Neutrophil (primary cell): ENCODE measurements at regions not wholly inside any gene's neighbourhood (a gene's known extent, or its start where the extent isn't known, plus 50 kb on each side); places are given as distances from the start of the nearest gene placed in this dataset.
"Not testable (repeated sequence)": the region's sequence is repeated elsewhere in the genome, so short reads cannot be mapped to it uniquely, and the experiment has no call there.

Experiments
- H3K27ac ChIP-seq: fragments of 200-600 bp; sonication (generic); 2 replicates; pipeline ENCODE4 v1.5.1; 2016; ENCODE audit warnings: mild to moderate bottlenecking, moderate library complexity
- H3K27me3 ChIP-seq: fragments of 200-600 bp; sonication (generic); 2 replicates; pipeline ENCODE4 v1.6.0; 2016; ENCODE audit warnings: mild to moderate bottlenecking
- H3K36me3 ChIP-seq: fragments of 200-600 bp; sonication (generic); 2 replicates; pipeline ENCODE4 v1.5.1; 2017
- H3K4me1 ChIP-seq, 2 experiments: fragments of 200-600 bp in 1 of 2; sonication (generic) in 1 of 2; 1 replicate in 1 of 2; 2 replicates in 1 of 2; pipeline versions ENCODE4 v1.5.1 to v1.6.1; 2013 to 2016; ENCODE audit warnings: low read depth in 1 of 2, low read length in 1 of 2, mild to moderate bottlenecking in 1 of 2, moderate library complexity in 1 of 2; ENCODE audit not compliant: control insufficient read depth in 1 of 2, insufficient read depth in 1 of 2
- H3K4me3 ChIP-seq, 2 experiments: fragments of 200-600 bp in 1 of 2; sonication (generic) in 1 of 2; 1 replicate in 1 of 2; 2 replicates in 1 of 2; pipeline ENCODE4 v1.5.1; 2013 to 2016; ENCODE audit warnings: low read depth in 1 of 2, low read length in 1 of 2, mild to moderate bottlenecking in 1 of 2, moderate library complexity in 1 of 2
- H3K9me3 ChIP-seq: fragments of 200-600 bp; sonication (generic); 2 replicates; pipeline ENCODE4 v1.5.1; 2016
- CTCF ChIP-seq: fragments of 200-600 bp; sonication (generic); IDR thresholded peaks from 2 replicates; pipeline ENCODE4 v1.5.1; 2016; ENCODE audit warnings: antibody characterized with exemption

GRCh38 chr5:101637599-101637998, 658.5 kb downstream of the SLCO4C1 start:
- H3K4me1 ChIP-seq: no peaks in the 10 kb centered on the region
- no peaks in the 10 kb centered on the region for H3K36me3 ChIP-seq
- no peak for TF ChIP-seq CTCF
- H3K4me3 ChIP-seq: no peak overlapping the region
- no peak overlapping the region for H3K27ac ChIP-seq
- H3K27me3 ChIP-seq: no peaks in the 10 kb centered on the region
- no peaks in the 10 kb centered on the region for H3K9me3 ChIP-seq

GRCh38 chr5:101627770-101628169, 668.3 kb downstream of the SLCO4C1 start:
- not testable (repeated sequence) for H3K4me3 ChIP-seq, H3K36me3 ChIP-seq, H3K4me1 ChIP-seq, H3K27me3 ChIP-seq, H3K9me3 ChIP-seq, H3K27ac ChIP-seq

DNA sequence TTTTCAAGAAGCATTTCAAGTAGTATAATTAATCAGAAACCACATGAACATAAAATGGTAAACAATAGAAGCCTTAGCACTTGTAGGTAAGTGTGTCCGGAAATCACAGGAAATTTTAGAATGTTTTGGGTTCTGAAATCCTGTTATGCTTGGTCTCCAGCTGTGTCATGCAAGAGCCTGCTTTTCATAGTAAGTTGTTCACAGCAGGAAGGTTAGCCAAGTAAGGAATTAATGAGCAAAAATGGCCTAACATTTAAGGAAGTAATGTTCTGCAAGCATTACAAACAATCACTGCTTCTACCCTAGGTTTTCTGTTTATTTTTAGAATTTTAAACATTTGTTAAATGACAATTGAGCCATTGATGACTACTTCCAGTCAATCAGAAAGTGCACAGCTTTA, 669.5 kb downstream of the SLCO4C1 start:
- H3K9me3 ChIP-seq: no peaks in the 10 kb centered on the region
- no peaks in the 10 kb centered on the region for H3K27me3 ChIP-seq
- no peaks in the 10 kb centered on the region for H3K36me3 ChIP-seq
- no peak overlapping the region for H3K4me3 ChIP-seq
- no peak for TF ChIP-seq CTCF
- H3K4me1 ChIP-seq: no peaks in the 10 kb centered on the region
- H3K27ac ChIP-seq: no peak overlapping the region

GRCh38 chr5:101611039-101611438, 685.0 kb downstream of the SLCO4C1 start:
- no peaks in the 10 kb centered on the region for H3K9me3 ChIP-seq

GRCh38 chr5:101608322-101608721, 687.8 kb downstream of the SLCO4C1 start:
- Histone ChIP-seq H3K36me3 (no peaks in the 10 kb centered on the region), H3K27ac (no peak overlapping the region), H3K4me1 (no peaks in the 10 kb centered on the region), H3K4me3 (no peak overlapping the region), H3K9me3 (no peaks in the 10 kb centered on the region), H3K27me3 (no peaks in the 10 kb centered on the region)
- no peak for TF ChIP-seq CTCF

More at GRCh38 chr5:101611039-101611438, 685.0 kb downstream of the SLCO4C1 start:
- Histone ChIP-seq H3K36me3 (no peaks in the 10 kb centered on the region), H3K4me3 (no peak overlapping the region), H3K27me3 (no peaks in the 10 kb centered on the region), H3K4me1 (no peaks in the 10 kb centered on the region), H3K27ac (no peak overlapping the region)
- TF ChIP-seq CTCF: no peak

DNA sequence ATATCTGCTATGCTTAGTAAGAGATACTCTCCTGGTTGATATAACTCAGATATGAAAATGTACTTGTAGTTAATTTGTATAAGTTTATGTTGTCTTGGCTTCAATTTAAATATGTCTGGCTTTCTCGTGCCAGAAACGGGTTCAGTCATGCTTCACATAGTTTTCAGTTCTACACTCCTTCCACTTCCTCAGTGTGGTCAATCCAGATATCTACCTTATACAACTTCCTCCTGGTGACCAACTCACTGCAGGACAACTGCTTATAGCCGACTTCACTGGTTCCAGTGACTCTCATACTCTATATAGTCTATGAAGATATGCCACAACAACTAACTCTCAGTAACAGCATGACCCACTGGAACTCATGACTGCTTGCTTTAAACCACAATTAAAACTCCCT, 690.4 kb downstream of the SLCO4C1 start:
- Histone ChIP-seq H3K27ac (no peak overlapping the region), H3K9me3 (no peaks in the 10 kb centered on the region), H3K4me3 (no peak overlapping the region), H3K27me3 (no peaks in the 10 kb centered on the region), H3K36me3 (no peaks in the 10 kb centered on the region), H3K4me1 (no peaks in the 10 kb centered on the region)
- TF ChIP-seq CTCF: no peak
